AG09309 (cell line): ENCODE measurements at regions not wholly inside any gene's neighbourhood (a gene's known extent, or its start where the extent isn't known, plus 50 kb on each side); places are given as distances from the start of the nearest gene placed in this dataset.

Experiments
- DNase-seq: peaks from one replicate; pipeline ENCODE4 v3.0.0-alpha.2; 2010; ENCODE audit warnings: low read depth
- H3K4me3 ChIP-seq: 2 replicates; pipeline ENCODE4 v1.5.1; 2011; ENCODE audit warnings: mild to moderate bottlenecking, low read depth, low read length, moderate library complexity; ENCODE audit not compliant: control insufficient read depth
- CTCF ChIP-seq: IDR thresholded peaks from 2 replicates; pipeline ENCODE4 v1.5.1; 2011; ENCODE audit warnings: mild to moderate bottlenecking, low read depth, low read length, inconsistent platforms; ENCODE audit not compliant: insufficient read depth, control insufficient read depth; ENCODE audit errors: missing control alignments

GRCh38 chr12:124385219-124385969 is 90.5 kb downstream of the RFLNA start:
- peak overlapping the region; percentile 92 for H3K4me3 ChIP-seq
- DNase-seq, result no peak

GRCh38 chr12:124384299-124384894 is 89.5 kb downstream of the RFLNA start:
- no peak overlapping the region for H3K4me3 ChIP-seq
- no peak for DNase-seq
- TF ChIP-seq CTCF, result no peak

More at GRCh38 chr12:124385219-124385969, 90.5 kb downstream of the RFLNA start:
- no peak for TF ChIP-seq CTCF

- H3K4me3 ChIP-seq, result no peak overlapping the region
- no peak for TF ChIP-seq CTCF
- DNase-seq, result no peak
These were observed 88.1 kb downstream of the RFLNA start for GRCh38 chr12:124383028-124383427.

GRCh38 chr12:124381456-124382296 is 86.8 kb downstream of the RFLNA start:
- TF ChIP-seq CTCF, result no peak
- H3K4me3 ChIP-seq, result no peak overlapping the region
- DNase-seq, result no peak

GRCh38 chr12:124380796-124381455 is 86.0 kb downstream of the RFLNA start:
- DNase-seq, result no peak
- no peak for TF ChIP-seq CTCF
- no peak overlapping the region; the same call in 1 of the 2 replicates for H3K4me3 ChIP-seq
